ENCODE measurements at regions not wholly inside any gene's neighbourhood (a gene's known extent, or its start where the extent isn't known, plus 50 kb on each side); places are given as distances from the start of the nearest gene placed in this dataset.

DNA sequence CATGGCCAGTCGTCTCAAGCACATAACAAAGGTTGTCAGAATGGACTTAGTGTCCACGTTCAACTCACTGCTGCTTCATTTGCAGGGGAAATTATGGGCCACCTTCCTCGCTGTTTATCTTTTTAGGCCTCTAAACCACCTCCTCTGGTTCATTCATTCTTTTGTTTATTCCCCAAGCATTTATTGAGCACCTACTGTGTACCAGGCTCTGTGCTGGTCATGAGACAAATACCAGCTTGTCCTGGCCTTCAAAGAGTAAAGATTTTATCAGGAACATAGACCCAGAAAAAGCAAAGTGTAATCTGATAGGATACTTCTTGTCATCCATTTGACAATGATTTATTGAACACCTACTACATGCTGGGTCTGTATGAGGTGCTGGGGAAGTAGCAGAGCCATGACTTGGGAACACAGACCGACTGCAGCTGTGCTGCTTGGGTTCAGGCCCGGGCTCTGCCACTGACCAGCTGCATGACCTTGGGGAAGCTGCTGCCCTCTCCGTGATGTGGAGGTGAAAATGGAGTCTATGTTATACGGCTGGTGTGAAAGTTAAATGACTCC lies 63.4 kb upstream of the SLC6A6 start:
- no peak for DNase-seq

GRCh38 chr3:14340960-14341708 lies 61.3 kb upstream of the SLC6A6 start:
- DNase-seq, result no peak

DNA sequence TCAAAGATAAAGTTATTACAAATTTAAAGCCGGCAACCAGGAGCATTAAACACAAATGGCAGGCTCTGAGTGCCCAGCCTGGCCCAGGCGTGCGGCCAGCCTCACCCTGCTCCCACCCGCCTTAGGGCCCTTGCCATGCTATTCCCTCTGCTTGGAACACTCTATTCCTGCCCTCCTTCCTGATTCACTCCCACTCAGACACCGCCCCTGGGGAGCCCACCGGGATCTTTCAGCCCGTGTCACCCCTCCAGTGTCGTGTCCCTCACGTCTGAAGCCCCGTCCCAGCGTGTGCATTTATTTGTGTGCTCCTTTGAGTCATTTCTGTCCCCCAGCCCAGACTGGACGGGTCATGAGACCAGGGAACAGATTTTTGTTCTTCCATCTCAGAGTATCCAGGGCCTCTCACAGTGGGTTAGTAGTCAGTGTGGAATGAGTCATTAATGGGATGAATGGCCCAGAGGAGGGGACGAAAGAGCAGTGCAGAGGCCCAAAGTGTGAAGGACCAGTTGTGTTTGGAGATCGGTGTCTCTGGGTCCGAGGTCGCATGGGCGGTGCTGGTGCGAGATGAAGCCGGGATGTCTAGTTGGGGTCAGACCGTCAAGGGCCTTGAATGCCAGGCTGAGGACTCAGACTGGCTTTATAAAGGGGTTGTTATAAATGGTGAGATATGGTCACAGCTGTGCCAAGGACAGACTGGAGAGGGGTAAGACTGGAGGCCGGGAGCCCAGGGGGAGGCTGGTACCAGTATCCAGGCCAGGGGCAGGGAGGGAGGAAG lies 58.9 kb upstream of the SLC6A6 start:
- DNase-seq, result no peak

- DNase-seq, result no peak
Measured at GRCh38 chr3:14344351-14344750, 58.1 kb upstream of the SLC6A6 start.

DNA sequence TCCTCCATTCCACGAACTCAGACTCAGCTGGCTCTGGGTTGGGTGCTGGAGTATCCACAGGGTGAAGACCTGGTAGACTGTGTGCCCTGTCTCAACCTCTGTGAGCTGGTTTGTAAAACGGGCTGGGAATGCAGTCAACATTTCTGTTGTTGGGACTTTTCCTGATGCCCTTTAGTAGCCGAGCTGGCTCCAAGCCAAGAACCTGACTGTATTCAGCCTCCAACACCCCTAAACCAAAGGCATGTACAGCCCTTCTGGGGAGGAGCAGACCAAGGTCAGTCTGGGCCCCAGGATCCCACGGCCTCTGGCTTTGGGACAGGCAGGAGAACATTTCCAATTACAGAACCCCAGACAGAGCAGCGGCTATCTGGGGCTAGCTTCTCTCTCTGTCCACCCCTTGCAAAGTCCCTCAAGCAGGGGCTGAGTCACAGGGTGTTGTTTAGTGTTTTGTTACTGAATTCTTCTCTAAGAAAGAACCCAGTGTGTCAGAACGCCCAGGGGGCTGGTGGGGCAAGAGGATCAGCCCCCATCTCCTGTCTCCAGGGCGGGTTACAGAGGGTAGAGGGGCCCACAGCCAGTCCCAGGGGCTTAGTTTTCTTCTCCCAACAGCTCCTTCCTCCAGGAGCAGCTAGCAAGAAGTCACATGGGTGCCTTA lies 56.8 kb upstream of the SLC6A6 start:
- DNase-seq, result no peak

DNA sequence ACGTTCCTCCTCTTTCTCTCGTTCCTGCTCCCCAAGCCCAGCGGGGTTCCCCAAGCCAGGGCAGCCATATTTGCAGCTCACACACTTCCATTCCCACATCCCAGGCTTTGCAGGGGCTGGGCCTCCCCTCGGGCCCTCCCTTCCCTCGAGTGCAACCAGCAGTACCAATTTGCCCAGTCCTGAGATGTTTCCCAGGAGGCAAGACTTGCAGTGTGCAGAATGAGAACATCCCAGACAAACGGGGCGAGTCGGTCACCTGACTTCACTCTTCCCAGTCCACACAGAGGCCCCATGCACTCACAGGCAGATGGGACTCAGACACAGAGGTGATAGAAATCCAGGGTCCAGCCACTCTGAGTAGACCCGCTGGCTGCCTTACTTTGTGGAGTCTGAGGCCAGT lies 56.2 kb upstream of the SLC6A6 start:
- no peak for DNase-seq

DNA sequence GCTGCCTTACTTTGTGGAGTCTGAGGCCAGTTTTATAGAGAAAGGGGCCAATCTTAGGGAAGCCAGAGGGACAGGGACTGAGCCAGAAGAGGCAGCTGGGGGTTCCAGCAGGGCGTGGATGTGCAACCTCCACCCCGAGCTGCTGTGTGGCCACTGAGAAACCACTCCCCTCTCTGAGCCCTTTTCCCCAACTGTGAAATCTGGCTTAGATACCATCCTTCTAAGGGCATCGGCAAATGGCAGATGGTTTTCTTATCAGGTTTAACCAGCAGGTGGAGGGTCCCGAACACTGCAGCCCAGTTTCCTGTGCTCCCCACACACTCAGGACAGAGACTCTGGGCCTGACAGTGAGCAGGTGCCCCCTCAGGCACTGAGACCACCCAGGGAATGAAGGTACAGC lies 55.8 kb upstream of the SLC6A6 start:
- DNase-seq, result no peak

DNA sequence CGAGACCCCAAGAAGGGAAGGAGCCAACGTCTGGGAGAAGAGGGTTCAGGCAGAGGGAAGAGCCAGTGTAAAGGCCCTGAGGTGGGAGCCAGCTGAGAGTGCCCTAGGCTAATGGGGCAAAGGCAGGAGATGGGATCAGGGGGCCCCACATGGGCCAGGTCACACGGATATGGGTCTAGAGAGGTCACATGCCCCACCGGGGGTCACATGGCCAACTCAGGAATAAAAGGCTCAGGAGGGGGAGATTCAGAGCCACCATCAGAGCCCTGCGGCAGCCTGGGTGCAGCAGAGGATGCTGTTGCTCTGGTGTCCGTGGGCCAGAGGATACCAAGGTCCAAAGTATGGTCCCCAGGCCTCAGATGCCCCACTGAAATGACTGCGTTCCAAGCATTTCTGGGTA lies 55.3 kb upstream of the SLC6A6 start:
- DNase-seq, result no peak

DNA sequence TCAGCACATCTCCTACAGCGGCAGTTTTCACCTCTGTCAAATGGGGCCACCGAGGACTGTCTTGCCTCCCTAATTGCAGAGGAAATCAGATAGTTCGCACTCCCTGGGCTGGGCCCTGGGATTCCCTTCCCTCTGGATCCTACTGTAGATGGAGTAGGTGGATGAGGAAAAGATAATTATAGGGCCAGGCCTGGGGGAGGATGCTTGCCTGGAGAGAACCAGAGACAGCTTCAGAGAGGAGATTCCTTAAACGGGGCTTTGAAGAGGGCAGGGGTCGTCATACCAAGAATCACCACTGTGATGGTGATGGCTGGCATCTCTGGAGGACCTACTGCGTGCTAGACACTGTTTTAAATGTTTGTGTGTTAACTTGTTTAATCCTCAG lies 50.8 kb upstream of the SLC6A6 start:
- no peak for DNase-seq

- DNase-seq, result no peak
Measured at GRCh38 chr3:14352002-14352627, 50.3 kb upstream of the SLC6A6 start.
